Left lobe of liver (tissue), 2 donors: ENCODE measurements at regions not wholly inside any gene's neighbourhood (a gene's known extent, or its start where the extent isn't known, plus 50 kb on each side); places are given as distances from the start of the nearest gene placed in this dataset.
"Not testable (repeated sequence)": the region's sequence is repeated elsewhere in the genome, so short reads cannot be mapped to it uniquely, and the experiment has no call there.

ENCODE experiments used
- ATAC-seq: fragments of 200-7000 bp; cut with Tn5 transposase; one replicate; pipeline ENCODE4 v1.9.1; 2020; ENCODE audit warnings: mild to moderate bottlenecking, moderate library complexity
- DNase-seq: peaks from one replicate; pipeline ENCODE4 v3.0.0-alpha.2; 2020; ENCODE audit warnings: low spot score
- donor health status: DM: no; HTN: no; CAD: no; lungs with moderate emphysema.
- donor health status: DM: no; HTN: yes; CAD: no.

DNA sequence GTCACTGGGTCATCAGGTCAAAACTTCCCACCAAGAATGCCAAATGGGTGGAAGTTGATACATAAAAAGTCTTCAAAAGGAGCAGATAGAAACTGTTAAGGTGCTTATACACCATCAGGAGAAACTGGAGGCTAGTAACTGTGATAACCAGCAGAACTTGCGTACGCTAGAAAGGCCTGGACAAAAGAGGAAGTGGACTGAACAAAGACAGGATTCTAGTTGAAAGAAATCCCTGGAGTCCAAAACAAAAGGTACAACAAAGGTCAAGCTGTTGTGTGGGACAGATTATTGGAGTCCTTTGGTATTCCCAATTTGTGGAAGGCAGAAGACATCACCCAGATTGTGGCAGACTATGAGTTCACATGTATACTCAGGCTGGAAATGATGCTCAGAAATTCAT lies 215.8 kb upstream of the PBX1 start:
- DNase-seq (no peak), ATAC-seq (no peak)

GRCh38 chr1:164347980-164348379 lies 211.0 kb upstream of the PBX1 start:
- ATAC-seq, result no peak

GRCh38 chr1:164356511-164356910 lies 202.5 kb upstream of the PBX1 start:
- no peak for ATAC-seq

More at GRCh38 chr1:164347980-164348379, 211.0 kb upstream of the PBX1 start:
- no peak for DNase-seq

DNA sequence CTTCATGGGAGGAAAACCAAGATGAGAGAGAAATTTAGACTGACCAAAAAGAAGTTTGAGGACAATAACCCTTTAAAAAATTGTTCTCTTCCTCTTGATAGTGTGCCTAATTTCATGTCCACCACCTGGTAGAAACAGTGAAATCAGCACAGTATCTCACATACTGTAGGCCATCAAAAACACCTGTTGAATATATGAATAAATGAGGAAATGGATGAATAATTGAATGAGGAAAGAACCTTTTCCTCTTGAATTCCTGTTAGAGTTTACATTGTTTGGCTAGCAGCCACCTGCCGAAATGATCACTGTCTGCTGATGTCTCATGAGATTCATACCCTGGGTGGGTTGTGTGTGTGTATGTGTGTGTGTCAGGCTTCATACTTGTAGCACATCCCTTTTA lies 198.7 kb upstream of the PBX1 start:
- DNase-seq, result no peak
- ATAC-seq, result no peak

More at GRCh38 chr1:164356511-164356910, 202.5 kb upstream of the PBX1 start:
- DNase-seq, result no peak

DNA sequence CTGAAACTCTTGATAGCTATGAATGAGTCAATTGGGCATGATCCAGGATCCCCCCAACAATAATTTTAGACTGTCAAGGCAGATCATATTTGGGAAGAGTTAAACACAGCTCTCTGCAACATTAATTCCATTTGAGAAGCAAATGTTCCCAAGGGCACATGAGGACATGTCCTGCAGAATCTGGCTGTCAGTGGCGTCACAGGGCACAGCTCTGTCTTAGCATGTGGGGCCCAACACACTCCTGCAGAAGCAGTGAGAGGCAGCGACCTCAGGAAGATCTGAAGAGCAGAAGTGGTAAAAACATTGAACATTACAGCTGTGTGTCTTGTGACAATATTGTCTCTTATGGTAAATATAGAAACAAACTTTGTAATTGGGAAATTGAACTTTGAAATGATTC lies 197.1 kb upstream of the PBX1 start:
- no peak for ATAC-seq
- no peak for DNase-seq

DNA sequence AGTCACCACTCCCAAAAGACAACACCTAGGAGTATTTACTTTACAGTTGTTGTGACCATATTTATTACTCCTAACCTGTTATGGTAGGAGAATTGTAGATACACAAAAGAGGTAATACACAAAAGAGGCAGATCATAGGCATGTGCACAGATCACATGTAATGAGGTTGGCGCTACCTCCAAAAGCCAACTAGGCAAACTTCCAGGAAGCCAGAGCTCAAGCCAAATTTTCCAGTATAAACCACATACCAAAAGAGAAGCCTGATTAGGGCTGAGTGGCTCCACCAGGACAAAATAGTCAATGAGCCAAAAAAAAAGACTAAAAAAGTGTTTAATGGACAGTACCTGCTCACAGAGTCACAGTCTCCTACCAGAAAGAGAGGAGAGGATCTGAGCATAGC lies 195.0 kb upstream of the PBX1 start:
- DNase-seq, result no peak
- ATAC-seq, result no peak

GRCh38 chr1:164366014-164366413 lies 193.0 kb upstream of the PBX1 start:
- ATAC-seq (no peak), DNase-seq (no peak)

DNA sequence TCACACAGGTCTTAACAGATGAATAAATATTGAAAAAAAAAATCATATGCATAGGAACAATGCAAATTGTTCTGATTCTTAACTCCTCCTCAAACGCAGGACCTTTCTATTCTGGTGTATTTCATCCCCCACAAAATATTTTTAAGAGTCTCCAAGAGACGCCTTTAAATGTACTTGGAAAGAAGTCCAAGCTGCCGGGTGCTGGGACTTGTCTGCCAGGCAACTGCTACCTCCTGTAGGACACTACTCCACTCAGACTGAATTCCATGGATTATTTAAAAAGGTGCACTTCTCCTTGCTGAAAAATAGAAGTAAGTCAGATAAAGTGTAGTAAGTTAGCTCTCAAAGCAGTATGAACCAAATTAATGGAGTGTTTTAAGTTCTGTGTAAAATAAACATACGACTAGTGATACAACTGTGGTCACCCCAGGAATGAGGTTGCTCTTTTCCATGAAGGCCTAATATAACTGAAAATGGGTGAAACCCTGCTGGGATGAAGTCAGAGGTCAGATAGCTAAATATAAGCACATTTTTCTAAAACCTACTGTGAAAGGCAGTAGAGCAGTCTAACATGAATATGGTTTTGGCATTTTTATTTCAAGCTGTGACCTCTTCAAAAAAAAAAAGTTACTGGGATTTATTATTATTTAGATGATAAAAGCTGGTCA lies 189.2 kb upstream of the PBX1 start:
- no peak for ATAC-seq

GRCh38 chr1:164380893-164381292 lies 178.1 kb upstream of the PBX1 start:
- ATAC-seq, result no peak
- DNase-seq, result no peak

More for the DNA sequence above, 189.2 kb upstream of the PBX1 start:
- DNase-seq, result no peak

DNA sequence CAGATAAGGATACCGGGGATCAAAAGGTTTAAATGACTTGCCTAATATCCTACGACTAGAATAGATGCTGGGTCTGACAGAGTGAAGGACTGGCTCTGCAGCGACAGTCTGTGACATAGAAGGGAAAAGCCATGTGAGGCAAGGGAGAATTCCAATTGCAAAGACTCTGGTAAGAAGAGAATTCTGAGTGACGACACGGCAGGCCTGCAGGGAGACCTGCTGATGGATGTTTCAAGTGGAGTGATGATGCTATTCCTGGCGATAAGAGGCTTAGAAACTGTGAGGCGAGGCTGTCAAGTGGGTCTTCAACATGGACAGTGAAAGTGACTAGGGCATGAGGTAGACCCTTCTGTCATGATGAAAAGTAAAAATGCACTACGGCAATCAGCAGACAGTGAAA lies 176.6 kb upstream of the PBX1 start:
- no peak for DNase-seq
- no peak for ATAC-seq

- ATAC-seq (no peak), DNase-seq (no peak)
Observed at GRCh38 chr1:164384262-164384661, 174.7 kb upstream of the PBX1 start.

DNA sequence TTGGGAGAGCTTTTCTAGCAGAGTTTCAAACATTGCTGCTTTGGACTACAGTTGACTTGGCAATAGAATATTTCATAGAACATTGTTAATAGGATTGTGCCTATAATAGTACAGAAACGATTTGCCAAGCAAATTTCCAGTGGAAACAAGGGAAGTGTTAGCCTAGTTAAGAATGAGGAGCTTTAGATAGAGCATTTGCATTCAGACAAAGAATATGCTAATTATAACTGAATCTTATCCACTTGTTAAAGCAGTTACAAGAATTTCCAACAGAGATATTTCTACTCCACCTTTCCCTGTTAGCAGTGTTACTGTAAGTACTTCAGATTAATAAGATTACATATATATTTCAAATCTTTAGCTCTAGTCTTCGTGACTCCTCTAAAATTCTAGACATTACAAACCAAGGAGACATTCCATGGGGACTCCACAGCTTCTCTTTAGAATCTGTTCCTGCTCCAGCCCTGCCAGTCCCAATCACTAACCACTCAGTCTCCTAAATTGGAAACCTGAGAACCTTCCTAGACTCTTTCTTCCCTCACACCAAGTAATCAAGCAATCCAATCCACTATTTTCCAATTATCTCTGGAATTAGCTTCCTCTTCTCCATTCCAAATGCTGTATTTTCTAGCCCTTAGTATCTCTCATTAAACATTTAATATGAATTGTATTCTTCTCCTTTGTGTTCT lies 141.8 kb upstream of the PBX1 start:
- DNase-seq (no peak), ATAC-seq (no peak)

DNA sequence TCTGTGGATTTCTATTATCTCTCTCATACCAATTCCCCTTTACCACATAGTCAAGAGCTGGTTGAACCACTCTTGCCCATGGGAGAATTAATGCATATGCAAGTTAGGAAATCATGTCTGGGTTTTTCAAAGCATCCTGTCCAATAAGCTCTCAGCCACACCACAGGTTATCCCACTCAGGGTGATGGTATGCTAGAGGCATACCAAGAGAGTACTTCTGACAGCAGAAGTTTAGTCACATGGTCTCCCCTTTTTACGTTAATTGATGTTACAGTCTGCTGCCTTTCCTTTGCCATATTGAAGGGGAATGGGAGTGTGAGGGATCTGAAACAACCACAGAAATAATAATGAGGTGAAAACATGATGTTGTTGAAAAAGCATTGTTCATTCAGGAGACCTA lies 135.8 kb upstream of the PBX1 start:
- no peak for ATAC-seq
- DNase-seq, result no peak

DNA sequence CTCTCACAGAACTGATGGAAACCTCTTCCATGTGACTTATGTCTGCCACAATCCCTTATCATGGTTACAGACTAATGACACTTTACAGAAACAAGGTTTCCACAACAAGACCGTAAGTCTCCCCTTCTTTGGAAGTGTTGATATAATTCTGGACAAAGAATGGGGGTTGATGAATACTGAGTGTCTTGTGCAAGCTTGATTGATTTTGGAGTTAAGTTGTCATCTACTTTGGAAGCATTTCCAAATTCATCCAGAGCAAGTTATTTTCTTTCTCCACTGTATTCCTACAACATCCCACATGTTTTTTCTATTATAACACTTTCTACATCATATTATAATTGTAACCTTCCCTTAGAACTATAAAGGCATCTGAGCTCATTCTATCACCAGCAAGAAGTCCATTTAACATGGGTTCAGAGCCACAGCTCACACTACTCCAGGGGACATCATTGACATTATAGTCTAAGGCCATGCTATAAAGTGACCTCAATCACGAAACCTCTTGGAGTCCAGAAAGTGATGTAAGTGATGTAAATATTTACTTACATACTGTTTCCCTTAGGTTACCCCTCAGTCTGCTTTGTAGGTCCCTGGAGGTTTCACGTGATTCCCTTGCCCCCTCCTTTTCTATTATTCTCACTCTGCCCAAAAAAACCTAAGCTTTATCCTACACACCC lies 125.7 kb upstream of the PBX1 start:
- no peak for ATAC-seq

DNA sequence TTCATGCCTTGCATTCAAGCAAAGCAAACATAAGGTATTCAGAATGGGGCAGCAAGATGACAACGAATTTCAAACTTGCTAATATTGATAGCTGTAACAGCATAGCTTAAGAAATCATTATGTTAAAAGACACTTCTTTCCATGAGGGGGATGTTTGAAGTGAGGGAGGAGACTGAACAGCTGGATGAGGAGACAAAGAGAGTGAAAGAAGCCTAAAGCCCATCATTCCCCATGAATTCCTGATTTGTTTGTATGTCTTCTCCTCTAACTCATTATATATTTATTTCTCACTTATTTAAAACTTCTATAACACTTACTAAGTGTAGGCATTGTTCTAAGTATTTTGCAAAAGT lies 125.2 kb upstream of the PBX1 start:
- ATAC-seq, result no peak
- DNase-seq, result no peak

More for the DNA sequence above, 125.7 kb upstream of the PBX1 start:
- DNase-seq, result no peak

- no peak for DNase-seq
- ATAC-seq, result no peak
Observed at GRCh38 chr1:164440232-164440631, 118.8 kb upstream of the PBX1 start.

GRCh38 chr1:164443166-164443565 lies 115.8 kb upstream of the PBX1 start:
- DNase-seq, result no peak

DNA sequence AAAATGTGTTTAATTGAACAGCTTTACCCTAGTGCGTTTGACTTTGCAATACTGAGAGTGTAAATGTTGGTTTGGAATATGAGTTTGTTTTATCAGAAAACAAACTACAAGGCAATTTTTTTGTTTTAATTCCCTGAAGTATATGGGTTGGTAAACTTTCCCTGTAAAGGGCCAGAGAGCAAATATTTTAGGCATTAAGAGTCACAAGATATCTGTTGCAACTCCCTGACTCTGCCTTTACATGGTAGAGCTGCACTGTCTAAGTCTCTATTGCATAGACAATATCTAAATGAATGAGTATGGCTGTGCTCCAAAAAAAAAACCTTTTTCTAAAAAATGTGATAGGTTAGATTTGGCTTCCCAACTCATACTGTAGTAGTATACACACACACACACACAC lies 115.1 kb upstream of the PBX1 start:
- no peak for DNase-seq
- ATAC-seq, result no peak

More at GRCh38 chr1:164443166-164443565, 115.8 kb upstream of the PBX1 start:
- no peak for ATAC-seq

GRCh38 chr1:164446020-164446419 lies 113.0 kb upstream of the PBX1 start:
- ATAC-seq (no peak), DNase-seq (no peak)

DNA sequence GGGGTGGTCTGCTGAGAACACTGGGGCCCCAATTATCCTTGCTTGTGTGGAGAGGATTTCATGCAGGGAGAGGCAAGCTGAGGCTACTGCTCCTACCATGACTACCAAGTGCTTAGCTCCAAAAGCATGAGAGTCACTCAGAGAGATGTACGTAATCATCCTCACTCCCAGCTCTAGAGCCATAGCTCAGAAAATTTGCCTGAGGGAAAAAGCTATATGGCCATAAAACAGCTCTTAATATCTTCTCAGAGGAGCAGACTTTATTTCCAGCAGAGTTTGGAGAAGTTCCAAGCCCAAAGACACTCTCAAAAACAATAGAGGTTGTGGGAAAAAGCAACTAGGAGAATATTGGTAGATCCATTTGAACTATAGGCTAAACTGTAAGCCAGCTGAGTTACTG lies 106.4 kb upstream of the PBX1 start:
- DNase-seq, result no peak
- ATAC-seq, result no peak

DNA sequence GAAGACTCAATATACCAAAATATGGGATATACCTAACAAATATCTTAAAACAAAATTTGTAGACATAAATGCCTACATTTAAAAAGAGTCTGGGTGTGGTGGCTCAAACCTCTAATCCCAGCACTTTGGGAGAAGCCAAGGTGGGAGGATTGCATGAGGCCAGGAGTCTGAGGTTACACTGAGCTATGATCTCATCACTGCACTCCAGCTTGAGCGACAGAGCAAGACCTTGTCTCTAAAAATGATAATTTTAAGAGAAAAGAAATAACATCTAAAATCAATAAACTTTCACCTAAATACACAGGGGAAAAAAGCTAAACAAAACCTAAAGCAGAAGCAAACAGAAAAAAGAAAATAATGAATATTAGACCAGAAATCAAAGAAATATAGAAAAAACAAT lies 102.7 kb upstream of the PBX1 start:
- ATAC-seq (no peak), DNase-seq (no peak)

DNA sequence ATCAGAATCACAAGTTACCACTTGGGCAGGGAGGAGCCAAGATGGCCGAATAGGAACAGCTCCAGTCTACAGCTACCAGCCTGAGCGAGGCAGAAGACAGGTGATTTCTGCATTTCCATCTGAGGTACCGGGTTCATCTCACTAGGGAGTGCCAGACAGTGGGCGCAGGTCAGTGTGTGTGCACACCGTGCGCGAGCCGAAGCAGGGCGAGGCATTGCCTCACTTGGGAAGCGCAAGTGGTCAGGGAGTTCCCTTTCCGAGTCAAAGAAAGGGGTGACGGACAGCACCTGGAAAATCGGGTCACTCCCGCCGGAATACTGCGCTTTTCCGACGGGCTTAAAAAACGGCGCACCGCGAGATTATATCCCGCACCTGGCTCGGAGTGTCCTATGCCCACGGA lies 99.8 kb upstream of the PBX1 start:
- not testable (repeated sequence) for DNase-seq, ATAC-seq
